IMR-90 (cell line): ENCODE measurements at regions not wholly inside any gene's neighbourhood (a gene's known extent, or its start where the extent isn't known, plus 50 kb on each side); places are given as distances from the start of the nearest gene placed in this dataset.
A peak's percentile ranks its signal among the peaks of the same experiment; 100 is the strongest.

Source experiments
- ATAC-seq: fragments of 200-7000 bp; cut with Tn5 transposase; 2 replicates; pipeline ENCODE4 v1.9.1; 2020; ENCODE audit warnings: low read depth, mild to moderate bottlenecking, moderate library complexity
- BruUV-seq: library from RNA; stranded (reverse); fragments of 400-500 nt; replicated peaks from 2 replicates; lab custom pipeline; 2021; lab: Mats Ljungman, UMichigan
- CTCF ChIA-PET: fragments of 300-600 bp; formaldehyde crosslinking; extraction: SDS; loops from one replicate; lab custom pipeline; 2021; ENCODE audit warnings: antibody characterized with exemption; lab: Yijun Ruan, JAX
- POLR2A ChIA-PET: fragments of 300-600 bp; sonication (Branson Sonifier 250); formaldehyde crosslinking; loops from one replicate; lab custom pipeline; 2022; ENCODE audit warnings: antibody characterized with exemption; ENCODE audit not compliant: unreplicated experiment; lab: Charles Lee
- DNase-seq: peaks from one replicate; pipeline ENCODE4 v3.0.0; 2013
- H2AFZ ChIP-seq: replicated peaks from 2 replicates; pipeline ENCODE3; 2013; ENCODE audit warnings: low read length, mild to moderate bottlenecking; ENCODE audit not compliant: poor library complexity
- H2AK5ac ChIP-seq: 2 replicates; pipeline ENCODE4 v1.6.1; 2013; ENCODE audit warnings: low read depth, low read length, inconsistent platforms
- H2AK9ac ChIP-seq: replicated peaks from 2 replicates; pipeline ENCODE3; 2013; ENCODE audit warnings: mild to moderate bottlenecking, low read depth, low read length, moderate library complexity; ENCODE audit not compliant: poor library complexity
- H2BK120ac ChIP-seq: 2 replicates; pipeline ENCODE4 v1.6.1; 2013; ENCODE audit warnings: low read depth, low read length, inconsistent platforms
- H2BK15ac ChIP-seq: 3 replicates; pipeline ENCODE4 v1.6.1; 2013; ENCODE audit warnings: low read depth, low read length, inconsistent platforms
- H2BK20ac ChIP-seq: 2 replicates; pipeline ENCODE4 v1.6.1; 2013; ENCODE audit warnings: low read depth, mild to moderate bottlenecking, inconsistent platforms, low read length, moderate library complexity
- H2BK5ac ChIP-seq: 2 replicates; pipeline ENCODE4 v1.6.1; 2013; ENCODE audit warnings: mild to moderate bottlenecking, low read depth, low read length, inconsistent platforms; ENCODE audit not compliant: poor library complexity, severe bottlenecking
- H3K14ac ChIP-seq: replicated peaks from 2 replicates; pipeline ENCODE4 v1.6.1; 2013; ENCODE audit warnings: low read depth, low read length, inconsistent platforms
- H3K18ac ChIP-seq: 2 replicates; pipeline ENCODE4 v1.6.1; 2013; ENCODE audit warnings: low read depth, low read length, control low read depth
- H3K23ac ChIP-seq: 2 replicates; pipeline ENCODE4 v1.6.1; 2013; ENCODE audit warnings: low read depth, low read length, inconsistent platforms
- H3K27ac ChIP-seq: 2 replicates; pipeline ENCODE4 v1.5.1; 2013; ENCODE audit warnings: mild to moderate bottlenecking, control low read depth, low read length; ENCODE audit not compliant: insufficient read depth
- H3K27me3 ChIP-seq: 2 replicates; pipeline ENCODE4 v1.6.1; 2013; ENCODE audit warnings: low read length; ENCODE audit not compliant: control insufficient read depth, insufficient read depth
- H3K36me3 ChIP-seq: 2 replicates; pipeline ENCODE4 v1.6.1; 2013; ENCODE audit warnings: low read length, mixed read lengths; ENCODE audit not compliant: control insufficient read depth, insufficient read depth
- H3K4ac ChIP-seq: 2 replicates; pipeline ENCODE4 v1.6.1; 2013; ENCODE audit warnings: low read depth, low read length, inconsistent platforms
- H3K4me1 ChIP-seq: 2 replicates; pipeline ENCODE4 v1.6.1; 2013; ENCODE audit warnings: low read length, mixed read lengths; ENCODE audit not compliant: control insufficient read depth, insufficient read depth
- H3K4me2 ChIP-seq: 2 replicates; pipeline ENCODE4 v1.6.1; 2013; ENCODE audit warnings: low read depth, mild to moderate bottlenecking, control low read depth, low read length, moderate library complexity
- H3K4me3 ChIP-seq: 2 replicates; pipeline ENCODE4 v1.5.1; 2013; ENCODE audit warnings: low read depth, mild to moderate bottlenecking, control low read depth, low read length, moderate library complexity; ENCODE audit not compliant: insufficient read depth
- H3K56ac ChIP-seq: 2 replicates; pipeline ENCODE4 v1.6.1; 2013; ENCODE audit warnings: low read length, inconsistent platforms; ENCODE audit not compliant: insufficient read depth; ENCODE audit errors: extremely low read depth
- H3K79me1 ChIP-seq, 2 experiments: 2 replicates each; pipeline ENCODE4 v1.6.1; 2013; ENCODE audit warnings: low read length in 2 of 2, inconsistent platforms in 1 of 2, low read depth in 1 of 2
- H3K9ac ChIP-seq: 2 replicates; pipeline ENCODE4 v1.6.1; 2013; ENCODE audit warnings: low read depth, low read length, control low read depth
- H3K9me1 ChIP-seq: 2 replicates; pipeline ENCODE4 v1.6.1; 2013; ENCODE audit warnings: low read length, inconsistent platforms; ENCODE audit not compliant: insufficient read depth
- H3K9me3 ChIP-seq: 2 replicates; pipeline ENCODE4 v1.6.1; 2013; ENCODE audit warnings: low read length; ENCODE audit not compliant: control insufficient read depth, insufficient read depth
- H4K20me1 ChIP-seq: 2 replicates; pipeline ENCODE4 v1.6.1; 2013; ENCODE audit warnings: low read length, inconsistent platforms; ENCODE audit not compliant: insufficient read depth
- H4K5ac ChIP-seq: 2 replicates; pipeline ENCODE4 v1.6.1; 2013; ENCODE audit warnings: mild to moderate bottlenecking, low read depth, low read length, control low read depth
- H4K8ac ChIP-seq, 2 experiments: 2 replicates each; pipeline ENCODE4 v1.6.1; 2013; ENCODE audit warnings: low read depth in 2 of 2, low read length in 2 of 2, control low read depth in 1 of 2, inconsistent platforms in 1 of 2
- H4K91ac ChIP-seq: 2 replicates; pipeline ENCODE4 v1.6.1; 2013; ENCODE audit warnings: low read depth, low read length, inconsistent platforms; ENCODE audit not compliant: insufficient read depth
- WGBS, 2 experiments: methylation state at CpG; one replicate each; pipeline versions ENCODE4 v1.1.5 to v1.1.7; 2013; ENCODE audit warnings: missing lambda C conversion rate in 2 of 2; ENCODE audit not compliant: insufficient read length in 1 of 2; ENCODE audit errors: extremely low coverage in 2 of 2; 5-methylcytosine and 5-hydroxymethylcytosine counted together
- dilution Hi-C: fragments of 300-500 bp; cut with HindIII; formaldehyde crosslinking; loops from one replicate; pipeline ENCODE4 v1.14.3; 2018; ENCODE audit warnings: low sequenced_read_pairs; ENCODE audit not compliant: unreplicated experiment
- in situ Hi-C: fragments of 300-500 bp; cut with MboI; formaldehyde crosslinking; loops from 3 replicates; pipeline ENCODE4 v1.14.3; 2019; ENCODE audit warnings: low sequenced_read_pairs, inconsistent platforms, mixed read lengths
- intact Hi-C: fragments of 100-400 bp; cut with micrococcal nuclease; formaldehyde crosslinking; loops from 2 replicates; pipeline ENCODE4 v1.10.0; 2022
- TF ChIP-seq, protein P1 (sequence below): conservative IDR thresholded peaks from 2 replicates; pipeline ENCODE4 v1.5.1; 2012; ENCODE audit warnings: mild to moderate bottlenecking, low read depth, low read length, improper control_type of control experiment
- TF ChIP-seq, protein P2 (sequence below): fragments of 150-350 bp; IDR thresholded peaks from 2 replicates; pipeline ENCODE4 v1.6.1; 2017; ENCODE audit warnings: mild to moderate bottlenecking, antibody characterized with exemption, low read length, low read depth

DNA sequence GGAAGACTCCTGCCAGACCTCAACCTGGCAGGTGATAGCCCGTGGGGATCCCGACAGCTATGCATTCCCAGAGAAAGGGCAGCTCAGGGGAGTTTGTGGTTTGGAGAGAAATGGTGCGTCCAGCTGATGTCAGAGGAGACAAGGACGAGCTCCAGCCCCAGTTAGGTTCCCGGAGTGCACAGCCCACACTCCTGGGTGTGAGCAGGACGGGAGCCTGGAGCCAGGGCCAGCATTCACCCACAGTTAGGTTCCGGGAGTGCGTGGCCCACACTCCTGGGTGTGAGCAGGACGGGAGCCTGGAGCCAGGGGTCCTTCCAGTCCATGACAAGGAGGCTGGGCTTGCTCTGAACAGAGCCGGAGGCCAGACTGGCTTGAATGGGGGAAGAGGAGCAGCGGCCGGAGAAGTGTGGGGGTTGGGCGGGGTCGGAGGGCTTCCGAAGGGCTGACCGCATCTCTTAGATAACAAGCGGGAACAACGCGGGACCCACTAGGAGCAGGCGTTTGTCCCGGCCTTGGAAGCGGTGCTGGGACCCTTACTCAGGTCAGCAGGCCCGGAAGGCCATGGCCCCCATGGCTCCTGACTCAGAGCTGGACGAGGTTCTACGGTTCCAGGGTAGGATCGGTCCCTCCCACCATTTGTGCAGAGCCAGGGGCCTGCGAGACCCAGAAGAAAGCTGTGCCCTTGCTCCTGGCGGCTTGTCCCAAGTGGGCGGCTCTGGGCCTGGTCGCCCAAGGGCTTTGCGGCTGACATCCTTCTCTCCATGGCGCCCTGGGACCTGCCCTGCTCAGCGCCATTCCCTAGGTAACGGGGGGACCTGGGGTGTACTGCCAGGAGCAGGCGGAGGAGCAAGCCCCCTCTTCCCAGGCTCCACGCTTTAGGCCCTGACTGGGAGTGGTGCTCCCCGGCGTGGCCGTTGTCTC lies 185.6 kb downstream of the RTP5 start:
- Histone ChIP-seq H4K8ac (no peak overlapping the region), H3K9me3 (peaks cover 3% of the 10 kb centered on the region), H3K36me3 (no peaks in the 10 kb centered on the region), H2BK15ac (no peak overlapping the region), H4K20me1 (no peaks in the 10 kb centered on the region), H2AK9ac (no peak overlapping the region), H3K27ac (no peak overlapping the region), H3K4me3 (no peak overlapping the region), H3K18ac (no peak overlapping the region), H2AFZ (peak overlapping the region; percentile 27), H4K5ac (no peak overlapping the region), H3K4me2 (no peak overlapping the region), H2BK120ac (no peak overlapping the region), H3K9me1 (no peaks in the 10 kb centered on the region), H3K4me1 (no peaks in the 10 kb centered on the region), H3K79me1 (no peaks in the 10 kb centered on the region), H2AK5ac (no peak overlapping the region), H4K91ac (no peak overlapping the region), H2BK5ac (no peak overlapping the region), H3K4ac (no peak overlapping the region), H3K56ac (no peak overlapping the region), H3K23ac (no peak overlapping the region), H3K9ac (no peak overlapping the region), H3K14ac (no peak overlapping the region), H2BK20ac (no peak overlapping the region), H3K27me3 (peaks cover 63% of the 10 kb centered on the region)
- TF ChIP-seq, protein P1, sequence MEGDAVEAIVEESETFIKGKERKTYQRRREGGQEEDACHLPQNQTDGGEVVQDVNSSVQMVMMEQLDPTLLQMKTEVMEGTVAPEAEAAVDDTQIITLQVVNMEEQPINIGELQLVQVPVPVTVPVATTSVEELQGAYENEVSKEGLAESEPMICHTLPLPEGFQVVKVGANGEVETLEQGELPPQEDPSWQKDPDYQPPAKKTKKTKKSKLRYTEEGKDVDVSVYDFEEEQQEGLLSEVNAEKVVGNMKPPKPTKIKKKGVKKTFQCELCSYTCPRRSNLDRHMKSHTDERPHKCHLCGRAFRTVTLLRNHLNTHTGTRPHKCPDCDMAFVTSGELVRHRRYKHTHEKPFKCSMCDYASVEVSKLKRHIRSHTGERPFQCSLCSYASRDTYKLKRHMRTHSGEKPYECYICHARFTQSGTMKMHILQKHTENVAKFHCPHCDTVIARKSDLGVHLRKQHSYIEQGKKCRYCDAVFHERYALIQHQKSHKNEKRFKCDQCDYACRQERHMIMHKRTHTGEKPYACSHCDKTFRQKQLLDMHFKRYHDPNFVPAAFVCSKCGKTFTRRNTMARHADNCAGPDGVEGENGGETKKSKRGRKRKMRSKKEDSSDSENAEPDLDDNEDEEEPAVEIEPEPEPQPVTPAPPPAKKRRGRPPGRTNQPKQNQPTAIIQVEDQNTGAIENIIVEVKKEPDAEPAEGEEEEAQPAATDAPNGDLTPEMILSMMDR, result no peak
- TF ChIP-seq, protein P2, sequence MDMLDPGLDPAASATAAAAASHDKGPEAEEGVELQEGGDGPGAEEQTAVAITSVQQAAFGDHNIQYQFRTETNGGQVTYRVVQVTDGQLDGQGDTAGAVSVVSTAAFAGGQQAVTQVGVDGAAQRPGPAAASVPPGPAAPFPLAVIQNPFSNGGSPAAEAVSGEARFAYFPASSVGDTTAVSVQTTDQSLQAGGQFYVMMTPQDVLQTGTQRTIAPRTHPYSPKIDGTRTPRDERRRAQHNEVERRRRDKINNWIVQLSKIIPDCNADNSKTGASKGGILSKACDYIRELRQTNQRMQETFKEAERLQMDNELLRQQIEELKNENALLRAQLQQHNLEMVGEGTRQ, result no peak
- WGBS, 2 experiments, result 66% methylated on average over 19 of the region's 39 CpGs; no CpG with 5 or more reads in 1 of the 2 experiments
- CTCF ChIA-PET, result interaction anchor here (1.1 kb wide), 1 partner anchor 8 kb away, joined by 3 read pairs; no protein-coding TSS in a partner anchor
- in situ Hi-C loops (no loop called here), dilution Hi-C loops (no loop called here), intact Hi-C loops (no loop called here)
- ATAC-seq (no peak), DNase-seq (no peak)
- POLR2A ChIA-PET, result no interaction called here
- BruUV-seq, result no TSS peak
